ENCODE measurements at regions not wholly inside any gene's neighbourhood (a gene's known extent, or its start where the extent isn't known, plus 50 kb on each side); places are given as distances from the start of the nearest gene placed in this dataset.
A peak's percentile ranks its signal among the peaks of the same experiment; 100 is the strongest.

DNA sequence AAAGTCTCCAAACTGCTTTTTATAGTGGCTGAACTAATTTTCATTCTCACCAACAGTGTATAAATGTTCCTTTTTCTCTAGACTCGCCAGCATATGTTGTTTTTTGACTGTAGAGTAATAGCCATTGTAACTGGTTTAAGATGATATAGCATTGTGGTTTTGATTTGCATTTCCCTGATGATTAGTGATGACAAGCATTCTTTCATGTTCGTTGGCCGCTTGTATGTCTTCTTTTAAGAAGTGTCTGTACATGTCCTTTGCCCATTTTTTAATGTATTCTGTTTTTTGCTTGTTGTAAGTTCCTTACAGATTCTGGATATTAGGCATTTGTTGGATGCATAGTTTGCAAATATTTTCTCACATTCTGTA is 404.9 kb downstream of the FLRT2 start:
- H3K4me3 ChIP-seq (ENCODE audit: low read length), result peak overlapping the region; percentile 55
- Mint-ChIP-seq H3K36me3 (peaks cover 12% of the 10 kb centered on the region), H3K4me1 (peaks cover 32 to 44% of the 10 kb centered on the region in 2 donors), H3K9me3 (peaks cover 4 to 9% of the 10 kb centered on the region in 2 donors), H3K27me3 (ENCODE audit: low read depth in 2 of 2) (no peaks in the 10 kb centered on the region), H3K4me3 (peak overlapping the region; percentile 94), H3K27ac (peak overlapping the region; percentile 86 to 94)
- DNase-seq (peak in 1 of 2 donors; percentile 57), ATAC-seq (peak in 2 of 3 donors; percentile 30 to 45)
- peaks cover 7% of the 10 kb centered on the region for H3K4me1 ChIP-seq (ENCODE audit: control insufficient read depth, insufficient read depth, low read length)
- no peaks in the 10 kb centered on the region for H3K36me3 ChIP-seq (ENCODE audit: control insufficient read depth, insufficient read depth, low read length)
- H3K27ac ChIP-seq (ENCODE audit: low read length), result peak overlapping the region; percentile 78
- H3K9me3 ChIP-seq (ENCODE audit: control insufficient read depth, insufficient read depth, low read length), result peaks cover 6% of the 10 kb centered on the region
- TF ChIP-seq, protein P1, sequence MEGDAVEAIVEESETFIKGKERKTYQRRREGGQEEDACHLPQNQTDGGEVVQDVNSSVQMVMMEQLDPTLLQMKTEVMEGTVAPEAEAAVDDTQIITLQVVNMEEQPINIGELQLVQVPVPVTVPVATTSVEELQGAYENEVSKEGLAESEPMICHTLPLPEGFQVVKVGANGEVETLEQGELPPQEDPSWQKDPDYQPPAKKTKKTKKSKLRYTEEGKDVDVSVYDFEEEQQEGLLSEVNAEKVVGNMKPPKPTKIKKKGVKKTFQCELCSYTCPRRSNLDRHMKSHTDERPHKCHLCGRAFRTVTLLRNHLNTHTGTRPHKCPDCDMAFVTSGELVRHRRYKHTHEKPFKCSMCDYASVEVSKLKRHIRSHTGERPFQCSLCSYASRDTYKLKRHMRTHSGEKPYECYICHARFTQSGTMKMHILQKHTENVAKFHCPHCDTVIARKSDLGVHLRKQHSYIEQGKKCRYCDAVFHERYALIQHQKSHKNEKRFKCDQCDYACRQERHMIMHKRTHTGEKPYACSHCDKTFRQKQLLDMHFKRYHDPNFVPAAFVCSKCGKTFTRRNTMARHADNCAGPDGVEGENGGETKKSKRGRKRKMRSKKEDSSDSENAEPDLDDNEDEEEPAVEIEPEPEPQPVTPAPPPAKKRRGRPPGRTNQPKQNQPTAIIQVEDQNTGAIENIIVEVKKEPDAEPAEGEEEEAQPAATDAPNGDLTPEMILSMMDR (IDR thresholded peaks at IDR 0.05), result no peak
- 0% methylated on average over 3 of the region's 3 CpGs for WGBS (ENCODE audit: insufficient coverage)
- intact Hi-C loops (cut with micrococcal nuclease), result loop anchor here (5.0 kb wide), 1 partner anchor 233 kb away; no protein-coding TSS in a partner anchor
- H3K27me3 ChIP-seq (ENCODE audit: control insufficient read depth, insufficient read depth, low read length), result no peaks in the 10 kb centered on the region

DNA sequence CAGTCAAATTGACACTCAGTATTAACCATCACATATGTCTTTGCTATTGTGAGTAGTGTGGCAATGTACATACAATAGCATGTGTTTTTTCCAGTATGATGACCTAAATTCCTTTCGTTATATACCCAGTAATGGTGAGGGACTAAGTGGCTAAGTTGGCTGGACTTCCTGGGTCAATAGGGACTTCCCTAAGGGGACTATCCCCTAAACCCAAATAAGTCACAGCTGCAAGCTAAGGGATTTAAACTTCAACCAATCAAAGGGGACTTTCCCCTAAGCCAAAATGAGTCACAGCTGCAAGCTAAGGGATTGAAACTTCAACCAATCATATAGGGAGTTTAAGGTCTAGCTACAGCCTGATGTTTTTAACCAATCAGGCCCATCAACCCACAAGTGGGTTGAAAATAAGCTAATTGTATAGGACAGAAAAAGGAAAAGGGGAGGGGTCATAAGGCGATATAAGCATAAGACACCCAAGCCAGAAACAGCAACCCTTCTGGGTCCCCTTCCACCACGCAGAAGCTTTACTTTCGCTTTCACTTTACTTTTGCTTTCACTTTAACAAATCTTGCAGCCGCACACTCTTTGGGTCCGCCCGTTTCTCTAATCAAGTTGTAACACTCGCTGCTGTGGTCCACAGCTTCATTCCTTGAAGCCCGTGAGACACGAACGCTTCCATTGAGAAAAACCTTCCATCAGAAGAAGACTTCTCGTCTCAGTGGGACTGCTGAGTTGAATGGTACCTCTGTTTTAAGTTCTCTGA is 404.4 kb downstream of the FLRT2 start:
- ATAC-seq (peak; percentile 85 to 94 (median 87)), DNase-seq (peak; percentile 45 to 91)
- TF ChIP-seq, protein P1 (IDR thresholded peaks at IDR 0.05), result no peak
- WGBS (ENCODE audit: insufficient coverage), result 5% methylated on average over 11 of the region's 12 CpGs
- peak overlapping the region; percentile 94 for H3K4me3 Mint-ChIP-seq
- H3K36me3 Mint-ChIP-seq, result peaks cover 12% of the 10 kb centered on the region
- no peaks in the 10 kb centered on the region for H3K27me3 Mint-ChIP-seq (ENCODE audit: low read depth in 2 of 2)
- Histone ChIP-seq H3K36me3 (ENCODE audit: control insufficient read depth, insufficient read depth, low read length) (no peaks in the 10 kb centered on the region), H3K27me3 (ENCODE audit: control insufficient read depth, insufficient read depth, low read length) (no peaks in the 10 kb centered on the region), H3K4me1 (ENCODE audit: control insufficient read depth, insufficient read depth, low read length) (peaks cover 7% of the 10 kb centered on the region), H3K4me3 (ENCODE audit: low read length) (peak overlapping the region; percentile 55), H3K9me3 (ENCODE audit: control insufficient read depth, insufficient read depth, low read length) (peaks cover 6% of the 10 kb centered on the region), H3K27ac (ENCODE audit: low read length) (peak overlapping the region; percentile 78)
- H3K4me1 Mint-ChIP-seq, result peaks cover 32 to 44% of the 10 kb centered on the region in 2 donors
- intact Hi-C loops (cut with micrococcal nuclease), result loop anchor here (5.0 kb wide), 1 partner anchor 232 kb away; no protein-coding TSS in a partner anchor
- peaks cover 4 to 9% of the 10 kb centered on the region in 2 donors for H3K9me3 Mint-ChIP-seq
- peak overlapping the region; percentile 86 to 94 for H3K27ac Mint-ChIP-seq

DNA sequence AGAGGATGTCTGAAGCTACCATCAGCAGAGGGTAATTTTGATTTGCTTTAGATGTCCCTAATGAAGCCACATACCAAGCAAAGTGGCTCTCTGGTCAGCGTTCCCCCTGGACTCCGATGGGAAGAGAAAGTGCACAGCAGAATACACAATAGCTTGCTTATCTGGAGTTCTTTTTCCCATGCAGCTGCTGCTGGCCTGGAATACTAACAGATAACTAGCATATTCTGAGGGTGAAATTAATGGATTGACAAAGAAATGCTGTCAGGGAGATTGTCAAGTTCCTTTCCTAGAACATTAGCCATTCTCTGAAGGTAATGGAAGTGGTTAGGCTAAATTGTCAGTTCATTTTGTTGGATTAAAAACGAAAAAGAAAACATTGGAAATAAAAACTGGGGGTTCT is 391.3 kb downstream of the FLRT2 start:
- WGBS (ENCODE audit: insufficient coverage), result 85% methylated on average over 3 of the region's 3 CpGs
- Mint-ChIP-seq H3K27ac (no peak overlapping the region), H3K9me3 (no peaks in the 10 kb centered on the region), H3K4me1 (no peaks in the 10 kb centered on the region), H3K4me3 (no peak overlapping the region), H3K36me3 (no peaks in the 10 kb centered on the region), H3K27me3 (ENCODE audit: low read depth in 2 of 2) (peaks cover 3 to 8% of the 10 kb centered on the region in 2 donors)
- no peak for ATAC-seq
- H3K4me3 ChIP-seq (ENCODE audit: low read length), result no peak overlapping the region
- no peaks in the 10 kb centered on the region for H3K36me3 ChIP-seq (ENCODE audit: control insufficient read depth, insufficient read depth, low read length)
- no peak overlapping the region for H3K27ac ChIP-seq (ENCODE audit: low read length)
- TF ChIP-seq, protein P1 (IDR thresholded peaks at IDR 0.05), result no peak
- DNase-seq, result no peak
- H3K27me3 ChIP-seq (ENCODE audit: control insufficient read depth, insufficient read depth, low read length), result no peaks in the 10 kb centered on the region
- intact Hi-C loops (cut with micrococcal nuclease), result no loop called here
- no peaks in the 10 kb centered on the region for H3K9me3 ChIP-seq (ENCODE audit: control insufficient read depth, insufficient read depth, low read length)
- H3K4me1 ChIP-seq (ENCODE audit: control insufficient read depth, insufficient read depth, low read length), result no peaks in the 10 kb centered on the region
